IMR-90 (cell line): ENCODE measurements at regions not wholly inside any gene's neighbourhood (a gene's known extent, or its start where the extent isn't known, plus 50 kb on each side); places are given as distances from the start of the nearest gene placed in this dataset.
A peak's percentile ranks its signal among the peaks of the same experiment; 100 is the strongest.

Experiments
- ATAC-seq: fragments of 200-7000 bp; cut with Tn5 transposase; 2 replicates; pipeline ENCODE4 v1.9.1; 2020; ENCODE audit warnings: low read depth, mild to moderate bottlenecking, moderate library complexity
- BruUV-seq: library from RNA; stranded (reverse); fragments of 400-500 nt; replicated peaks from 2 replicates; lab custom pipeline; 2021; lab: Mats Ljungman, UMichigan
- CTCF ChIA-PET: fragments of 300-600 bp; formaldehyde crosslinking; extraction: SDS; loops from one replicate; lab custom pipeline; 2021; ENCODE audit warnings: antibody characterized with exemption; lab: Yijun Ruan, JAX
- POLR2A ChIA-PET: fragments of 300-600 bp; sonication (Branson Sonifier 250); formaldehyde crosslinking; loops from one replicate; lab custom pipeline; 2022; ENCODE audit warnings: antibody characterized with exemption; ENCODE audit not compliant: unreplicated experiment; lab: Charles Lee
- DNase-seq: peaks from one replicate; pipeline ENCODE4 v3.0.0; 2013
- H2AFZ ChIP-seq: replicated peaks from 2 replicates; pipeline ENCODE3; 2013; ENCODE audit warnings: low read length, mild to moderate bottlenecking; ENCODE audit not compliant: poor library complexity
- H2AK5ac ChIP-seq: 2 replicates; pipeline ENCODE4 v1.6.1; 2013; ENCODE audit warnings: low read depth, low read length, inconsistent platforms
- H2AK9ac ChIP-seq: replicated peaks from 2 replicates; pipeline ENCODE3; 2013; ENCODE audit warnings: mild to moderate bottlenecking, low read depth, low read length, moderate library complexity; ENCODE audit not compliant: poor library complexity
- H2BK120ac ChIP-seq: 2 replicates; pipeline ENCODE4 v1.6.1; 2013; ENCODE audit warnings: low read depth, low read length, inconsistent platforms
- H2BK15ac ChIP-seq: 3 replicates; pipeline ENCODE4 v1.6.1; 2013; ENCODE audit warnings: low read depth, low read length, inconsistent platforms
- H2BK20ac ChIP-seq: 2 replicates; pipeline ENCODE4 v1.6.1; 2013; ENCODE audit warnings: low read depth, mild to moderate bottlenecking, inconsistent platforms, low read length, moderate library complexity
- H2BK5ac ChIP-seq: 2 replicates; pipeline ENCODE4 v1.6.1; 2013; ENCODE audit warnings: mild to moderate bottlenecking, low read depth, low read length, inconsistent platforms; ENCODE audit not compliant: poor library complexity, severe bottlenecking
- H3K14ac ChIP-seq: replicated peaks from 2 replicates; pipeline ENCODE4 v1.6.1; 2013; ENCODE audit warnings: low read depth, low read length, inconsistent platforms
- H3K18ac ChIP-seq: 2 replicates; pipeline ENCODE4 v1.6.1; 2013; ENCODE audit warnings: low read depth, low read length, control low read depth
- H3K23ac ChIP-seq: 2 replicates; pipeline ENCODE4 v1.6.1; 2013; ENCODE audit warnings: low read depth, low read length, inconsistent platforms
- H3K27ac ChIP-seq: 2 replicates; pipeline ENCODE4 v1.5.1; 2013; ENCODE audit warnings: mild to moderate bottlenecking, control low read depth, low read length; ENCODE audit not compliant: insufficient read depth
- H3K27me3 ChIP-seq: 2 replicates; pipeline ENCODE4 v1.6.1; 2013; ENCODE audit warnings: low read length; ENCODE audit not compliant: control insufficient read depth, insufficient read depth
- H3K36me3 ChIP-seq: 2 replicates; pipeline ENCODE4 v1.6.1; 2013; ENCODE audit warnings: low read length, mixed read lengths; ENCODE audit not compliant: control insufficient read depth, insufficient read depth
- H3K4ac ChIP-seq: 2 replicates; pipeline ENCODE4 v1.6.1; 2013; ENCODE audit warnings: low read depth, low read length, inconsistent platforms
- H3K4me1 ChIP-seq: 2 replicates; pipeline ENCODE4 v1.6.1; 2013; ENCODE audit warnings: low read length, mixed read lengths; ENCODE audit not compliant: control insufficient read depth, insufficient read depth
- H3K4me2 ChIP-seq: 2 replicates; pipeline ENCODE4 v1.6.1; 2013; ENCODE audit warnings: low read depth, mild to moderate bottlenecking, control low read depth, low read length, moderate library complexity
- H3K4me3 ChIP-seq: 2 replicates; pipeline ENCODE4 v1.5.1; 2013; ENCODE audit warnings: low read depth, mild to moderate bottlenecking, control low read depth, low read length, moderate library complexity; ENCODE audit not compliant: insufficient read depth
- H3K56ac ChIP-seq: 2 replicates; pipeline ENCODE4 v1.6.1; 2013; ENCODE audit warnings: low read length, inconsistent platforms; ENCODE audit not compliant: insufficient read depth; ENCODE audit errors: extremely low read depth
- H3K79me1 ChIP-seq, 2 experiments: 2 replicates each; pipeline ENCODE4 v1.6.1; 2013; ENCODE audit warnings: low read length in 2 of 2, inconsistent platforms in 1 of 2, low read depth in 1 of 2
- H3K9ac ChIP-seq: 2 replicates; pipeline ENCODE4 v1.6.1; 2013; ENCODE audit warnings: low read depth, low read length, control low read depth
- H3K9me1 ChIP-seq: 2 replicates; pipeline ENCODE4 v1.6.1; 2013; ENCODE audit warnings: low read length, inconsistent platforms; ENCODE audit not compliant: insufficient read depth
- H3K9me3 ChIP-seq: 2 replicates; pipeline ENCODE4 v1.6.1; 2013; ENCODE audit warnings: low read length; ENCODE audit not compliant: control insufficient read depth, insufficient read depth
- H4K20me1 ChIP-seq: 2 replicates; pipeline ENCODE4 v1.6.1; 2013; ENCODE audit warnings: low read length, inconsistent platforms; ENCODE audit not compliant: insufficient read depth
- H4K5ac ChIP-seq: 2 replicates; pipeline ENCODE4 v1.6.1; 2013; ENCODE audit warnings: mild to moderate bottlenecking, low read depth, low read length, control low read depth
- H4K8ac ChIP-seq, 2 experiments: 2 replicates each; pipeline ENCODE4 v1.6.1; 2013; ENCODE audit warnings: low read depth in 2 of 2, low read length in 2 of 2, control low read depth in 1 of 2, inconsistent platforms in 1 of 2
- H4K91ac ChIP-seq: 2 replicates; pipeline ENCODE4 v1.6.1; 2013; ENCODE audit warnings: low read depth, low read length, inconsistent platforms; ENCODE audit not compliant: insufficient read depth
- CEBPB ChIP-seq: IDR thresholded peaks from 2 replicates; pipeline ENCODE4 v1.6.1; 2012; ENCODE audit warnings: low read depth, low read length, improper control_type of control experiment
- CHD1 ChIP-seq: IDR thresholded peaks from 2 replicates; pipeline ENCODE4 v1.6.1; 2012; ENCODE audit warnings: low read depth, low read length, improper control_type of control experiment
- NFE2L2 ChIP-seq: fragments of 150-350 bp; IDR thresholded peaks from 2 replicates; pipeline ENCODE4 v1.6.1; 2016; ENCODE audit warnings: low read depth, mild to moderate bottlenecking, low read length
- RFX5 ChIP-seq: IDR thresholded peaks from 2 replicates; pipeline ENCODE4 v1.8.0; 2012; ENCODE audit warnings: low read depth, mild to moderate bottlenecking, low read length, moderate library complexity
- WGBS, 2 experiments: methylation state at CpG; one replicate each; pipeline versions ENCODE4 v1.1.5 to v1.1.7; 2013; ENCODE audit warnings: missing lambda C conversion rate in 2 of 2; ENCODE audit not compliant: insufficient read length in 1 of 2; ENCODE audit errors: extremely low coverage in 2 of 2; 5-methylcytosine and 5-hydroxymethylcytosine counted together
- dilution Hi-C: fragments of 300-500 bp; cut with HindIII; formaldehyde crosslinking; loops from one replicate; pipeline ENCODE4 v1.14.3; 2018; ENCODE audit warnings: low sequenced_read_pairs; ENCODE audit not compliant: unreplicated experiment
- in situ Hi-C: fragments of 300-500 bp; cut with MboI; formaldehyde crosslinking; loops from 3 replicates; pipeline ENCODE4 v1.14.3; 2019; ENCODE audit warnings: low sequenced_read_pairs, inconsistent platforms, mixed read lengths
- intact Hi-C: fragments of 100-400 bp; cut with micrococcal nuclease; formaldehyde crosslinking; loops from 2 replicates; pipeline ENCODE4 v1.10.0; 2022
- TF ChIP-seq, protein P1 (sequence below): fragments of 150-350 bp; IDR thresholded peaks from 2 replicates; pipeline ENCODE4 v1.6.1; 2017; ENCODE audit warnings: mild to moderate bottlenecking, antibody characterized with exemption, low read length, low read depth

DNA sequence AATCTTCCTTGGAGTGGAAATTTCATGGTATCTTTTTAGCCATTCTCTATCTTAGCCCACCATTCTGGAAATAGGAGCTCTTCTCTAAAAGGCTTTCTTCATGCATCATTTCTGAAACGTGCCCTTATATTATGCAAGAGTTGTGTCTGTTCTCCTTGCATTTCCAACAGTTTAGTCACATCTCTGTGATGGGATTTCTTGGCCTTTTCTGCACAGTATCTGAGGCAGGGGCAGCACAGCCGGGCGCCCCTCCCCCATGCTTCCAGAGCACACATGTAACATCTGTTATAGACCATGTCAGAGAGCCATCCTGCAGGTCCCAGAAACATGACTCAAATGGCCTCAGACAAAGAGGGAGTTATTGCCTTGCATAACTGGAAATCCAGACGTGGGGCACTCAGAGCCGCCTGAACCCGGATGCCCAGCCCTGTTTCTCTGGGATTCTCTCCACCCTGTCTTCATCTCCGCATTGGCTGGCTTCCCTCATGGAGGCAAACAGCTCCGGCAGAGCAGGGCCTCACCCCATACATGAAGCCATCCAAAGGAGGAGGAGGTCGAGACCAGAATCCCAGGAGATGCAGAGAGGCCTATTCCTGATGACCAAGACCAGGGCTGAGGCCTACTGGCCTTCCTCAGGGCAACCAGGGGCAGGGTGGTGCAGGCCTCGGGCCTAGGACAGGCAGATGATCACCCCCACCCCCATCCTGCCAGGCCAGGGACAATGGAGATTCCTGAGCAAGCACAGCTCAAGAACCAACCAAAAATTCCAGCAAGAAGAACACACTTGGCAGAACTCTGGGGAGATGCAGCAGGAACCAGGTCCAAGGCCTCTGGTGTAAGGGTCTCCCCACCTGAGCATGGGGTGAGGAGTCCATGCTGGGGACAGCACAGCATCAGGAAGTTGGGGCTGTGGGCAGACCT lies 61.3 kb downstream of the IGLL5 start:
- no peak overlapping the region for H3K9ac ChIP-seq
- H2BK20ac ChIP-seq: no peak overlapping the region
- BruUV-seq: no TSS peak
- no peaks in the 10 kb centered on the region for H3K4me1 ChIP-seq
- H3K18ac ChIP-seq: no peak overlapping the region
- no peak overlapping the region for H2AFZ ChIP-seq
- no peak overlapping the region for H3K27ac ChIP-seq
- in situ Hi-C loops: loop anchor here (10.0 kb wide), 1 partner anchor 484 kb away; no protein-coding TSS in a partner anchor
- peak overlapping the region; percentile 29 for H2AK9ac ChIP-seq
- no peak overlapping the region for H4K8ac ChIP-seq
- H3K56ac ChIP-seq: no peak overlapping the region
- no peak overlapping the region for H4K5ac ChIP-seq
- H3K36me3 ChIP-seq: no peaks in the 10 kb centered on the region
- no peak overlapping the region for H3K4ac ChIP-seq
- POLR2A ChIA-PET: no interaction called here
- CTCF ChIA-PET: no interaction called here
- no peak overlapping the region for H2BK120ac ChIP-seq
- WGBS, 2 experiments: no CpG with 5 or more reads among the region's 10 CpGs
- intact Hi-C loops: no loop called here
- H2AK5ac ChIP-seq: no peak overlapping the region
- no peak overlapping the region for H2BK15ac ChIP-seq
- H2BK5ac ChIP-seq: no peak overlapping the region
- TF ChIP-seq NFE2L2 (no peak), CHD1 (no peak), RFX5 (no peak), CEBPB (peak; percentile 65)
- TF ChIP-seq, protein P1, sequence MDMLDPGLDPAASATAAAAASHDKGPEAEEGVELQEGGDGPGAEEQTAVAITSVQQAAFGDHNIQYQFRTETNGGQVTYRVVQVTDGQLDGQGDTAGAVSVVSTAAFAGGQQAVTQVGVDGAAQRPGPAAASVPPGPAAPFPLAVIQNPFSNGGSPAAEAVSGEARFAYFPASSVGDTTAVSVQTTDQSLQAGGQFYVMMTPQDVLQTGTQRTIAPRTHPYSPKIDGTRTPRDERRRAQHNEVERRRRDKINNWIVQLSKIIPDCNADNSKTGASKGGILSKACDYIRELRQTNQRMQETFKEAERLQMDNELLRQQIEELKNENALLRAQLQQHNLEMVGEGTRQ: no peak
- H3K4me2 ChIP-seq: no peak overlapping the region
- H4K20me1 ChIP-seq: no peaks in the 10 kb centered on the region
- H3K23ac ChIP-seq: no peak overlapping the region
- ATAC-seq (no peak), DNase-seq (peak; percentile 8)
- H3K14ac ChIP-seq: no peak overlapping the region
- no peaks in the 10 kb centered on the region for H3K9me1 ChIP-seq
- no peaks in the 10 kb centered on the region for H3K9me3 ChIP-seq
- H3K27me3 ChIP-seq: peaks cover 5% of the 10 kb centered on the region
- H3K4me3 ChIP-seq: no peak overlapping the region
- no peaks in the 10 kb centered on the region for H3K79me1 ChIP-seq
- dilution Hi-C loops: no loop called here
- no peak overlapping the region for H4K91ac ChIP-seq
